DMS 273 (cell line): ENCODE measurements at regions not wholly inside any gene's neighbourhood (a gene's known extent, or its start where the extent isn't known, plus 50 kb on each side); places are given as distances from the start of the nearest gene placed in this dataset.
"Not testable (repeated sequence)": the region's sequence is repeated elsewhere in the genome, so short reads cannot be mapped to it uniquely, and the experiment has no call there.

Source experiments
- DNase-seq: peaks from one replicate; lab custom pipeline; 2025; ENCODE audit not compliant: unreplicated experiment; lab: John Stamatoyannopoulos, UW

GRCh38 chr10:8661886-8662285 lies 607.4 kb downstream of the GATA3 start:
- no peak for DNase-seq

- DNase-seq, result no peak
Observed at GRCh38 chr10:8663131-8663530, 608.6 kb downstream of the GATA3 start.

- no peak for DNase-seq
Observed at GRCh38 chr10:8665322-8665721, 610.8 kb downstream of the GATA3 start.

GRCh38 chr10:8670461-8670860 lies 616.0 kb downstream of the GATA3 start:
- no peak for DNase-seq

GRCh38 chr10:8674230-8674629 lies 619.7 kb downstream of the GATA3 start:
- DNase-seq, result no peak

- DNase-seq, result no peak
Observed at GRCh38 chr10:8677642-8678041, 623.2 kb downstream of the GATA3 start.

- DNase-seq, result not testable (repeated sequence)
Observed at GRCh38 chr10:8684916-8685315, 630.4 kb downstream of the GATA3 start.

- no peak for DNase-seq
Observed at GRCh38 chr10:8688881-8689280, 634.4 kb downstream of the GATA3 start.

GRCh38 chr10:8691498-8692017 lies 637.1 kb downstream of the GATA3 start:
- no peak for DNase-seq

GRCh38 chr10:8693635-8694034 lies 639.1 kb downstream of the GATA3 start:
- DNase-seq, result not testable (repeated sequence)

- DNase-seq, result no peak
Observed at GRCh38 chr10:8696746-8697145, 642.3 kb downstream of the GATA3 start.

- DNase-seq, result no peak
Observed at GRCh38 chr10:8700689-8701088, 646.2 kb downstream of the GATA3 start.

- no peak for DNase-seq
Observed at GRCh38 chr10:8702181-8702580, 647.7 kb downstream of the GATA3 start.

- no peak for DNase-seq
Observed at GRCh38 chr10:8705415-8705814, 650.9 kb downstream of the GATA3 start.

- no peak for DNase-seq
Observed at GRCh38 chr10:8712656-8713055, 658.2 kb downstream of the GATA3 start.

GRCh38 chr10:8719971-8720370 lies 665.5 kb downstream of the GATA3 start:
- DNase-seq, result no peak

- DNase-seq, result no peak
Observed at GRCh38 chr10:8721650-8722049, 667.2 kb downstream of the GATA3 start.

- DNase-seq, result no peak
Observed at GRCh38 chr10:8722835-8723234, 668.3 kb downstream of the GATA3 start.

GRCh38 chr10:8725343-8725742 lies 670.9 kb downstream of the GATA3 start:
- DNase-seq, result no peak

- DNase-seq, result no peak
Observed at GRCh38 chr10:8726084-8726778, 671.7 kb downstream of the GATA3 start.

- DNase-seq, result no peak
Observed at GRCh38 chr10:8726779-8727084, 672.2 kb downstream of the GATA3 start.

- DNase-seq, result no peak
Observed at GRCh38 chr10:8731121-8732095, 676.9 kb downstream of the GATA3 start.
